ENCODE measurements at regions not wholly inside any gene's neighbourhood (a gene's known extent, or its start where the extent isn't known, plus 50 kb on each side); places are given as distances from the start of the nearest gene placed in this dataset.

DNA sequence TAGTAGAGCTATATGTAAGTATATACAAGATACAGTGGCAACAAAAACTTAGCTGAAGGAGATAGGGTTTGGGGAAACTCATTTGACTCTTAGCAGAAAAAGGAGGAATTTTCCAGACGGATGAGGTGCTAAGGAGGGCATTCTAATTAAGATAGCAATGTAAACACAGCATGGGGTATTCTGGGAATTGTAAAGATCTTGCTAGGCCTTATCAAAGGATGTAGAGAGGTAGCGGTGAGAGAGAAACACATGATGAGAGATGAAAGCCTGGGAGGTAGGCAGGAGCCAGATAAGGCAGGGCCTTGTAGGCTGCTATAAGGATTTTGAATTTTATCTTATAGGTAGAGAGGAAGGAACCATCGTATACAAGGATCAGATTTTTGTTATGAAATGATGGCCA is 106.6 kb upstream of the KCNN2 start:
- DNase-seq (ENCODE audit: extremely low read depth, low read depth) = no peak
- H3K4me3 ChIP-seq (replicated peaks; ENCODE audit: low read depth, low read length) = no peak overlapping the region
- TF ChIP-seq CTCF (IDR thresholded peaks at IDR 0.05; ENCODE audit: low read depth, low read length, missing control alignments) = no peak

DNA sequence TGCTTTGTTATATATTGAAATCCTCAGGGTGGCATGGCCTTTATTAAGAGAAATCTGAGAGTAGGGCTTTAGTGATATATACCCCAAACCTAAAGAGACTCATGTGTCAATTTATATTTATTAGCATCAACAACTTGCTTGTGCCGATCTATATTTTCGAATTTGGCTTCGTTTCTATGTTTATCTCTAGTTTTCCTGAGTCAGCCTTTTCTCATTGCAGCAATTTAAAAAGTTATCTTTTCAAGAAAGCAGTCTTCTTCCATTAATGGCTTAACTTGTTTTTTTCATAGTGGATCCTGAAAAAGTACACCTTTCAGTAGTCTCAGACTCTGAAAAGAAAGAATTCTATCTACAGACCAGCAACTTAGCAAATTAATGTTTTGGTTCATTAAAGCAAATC is 99.9 kb upstream of the KCNN2 start:
- DNase-seq (ENCODE audit: extremely low read depth, low read depth) = no peak
- TF ChIP-seq CTCF (IDR thresholded peaks at IDR 0.05; ENCODE audit: low read depth, low read length, missing control alignments) = no peak
- no peak overlapping the region for H3K4me3 ChIP-seq (replicated peaks; ENCODE audit: low read depth, low read length)

DNA sequence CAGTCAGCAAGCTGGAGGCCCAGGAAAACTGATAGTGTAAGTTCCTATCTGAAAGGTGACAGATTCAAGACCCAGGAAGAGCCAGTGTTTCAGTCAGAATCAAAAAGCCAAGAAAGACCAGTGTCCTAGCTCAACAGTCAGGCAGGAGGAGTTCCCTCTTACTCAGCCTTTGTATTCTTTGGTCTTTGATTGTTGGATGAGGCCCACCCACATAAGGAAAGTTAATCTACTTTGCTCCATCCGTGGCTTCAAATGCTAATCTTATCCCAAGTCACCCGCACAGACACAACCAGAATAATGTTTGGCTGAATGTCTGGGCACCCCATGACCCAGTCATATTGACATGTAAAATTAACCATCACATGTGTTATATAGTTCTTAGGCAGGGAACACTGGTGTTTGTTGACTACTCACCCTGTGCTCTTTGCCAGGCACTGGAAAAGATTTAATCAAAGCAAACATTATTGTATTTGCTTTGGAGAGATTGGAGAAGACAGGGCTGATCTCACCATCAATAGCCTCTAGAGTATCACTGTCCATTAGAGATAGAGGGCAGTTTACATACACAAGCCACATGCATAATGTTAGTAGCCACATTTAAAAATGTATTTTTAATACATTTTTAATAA is 96.3 kb upstream of the KCNN2 start:
- TF ChIP-seq CTCF (IDR thresholded peaks at IDR 0.05; ENCODE audit: low read depth, low read length, missing control alignments) = no peak
- no peak for DNase-seq (ENCODE audit: extremely low read depth, low read depth)
- H3K4me3 ChIP-seq (replicated peaks; ENCODE audit: low read depth, low read length) = no peak overlapping the region

DNA sequence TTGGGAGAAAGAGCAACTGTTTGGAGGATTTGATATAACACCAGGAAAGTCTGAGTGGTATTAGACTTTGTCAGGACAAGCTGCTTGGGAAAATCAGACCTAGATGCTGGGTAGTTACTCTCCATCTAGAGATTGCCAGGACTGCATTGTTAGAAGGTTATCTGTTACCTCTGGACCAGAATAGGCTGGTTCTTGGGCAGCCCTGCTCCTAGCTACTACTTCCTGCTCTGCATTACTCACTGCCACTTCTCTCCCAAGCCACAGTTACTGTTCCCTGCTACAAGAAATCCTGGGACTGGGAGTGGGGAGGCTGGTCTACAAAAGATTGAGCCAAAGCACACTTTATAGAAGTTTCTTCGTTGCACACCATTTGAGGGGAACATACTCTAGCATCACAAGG is 95.5 kb upstream of the KCNN2 start:
- no peak overlapping the region for H3K4me3 ChIP-seq (replicated peaks; ENCODE audit: low read depth, low read length)
- DNase-seq (ENCODE audit: extremely low read depth, low read depth) = no peak
- no peak for TF ChIP-seq CTCF (IDR thresholded peaks at IDR 0.05; ENCODE audit: low read depth, low read length, missing control alignments)

- no peak for TF ChIP-seq CTCF (IDR thresholded peaks at IDR 0.05; ENCODE audit: low read depth, low read length, missing control alignments)
Observed at GRCh38 chr5:114296191-114296590, 65.7 kb upstream of the KCNN2 start.

DNA sequence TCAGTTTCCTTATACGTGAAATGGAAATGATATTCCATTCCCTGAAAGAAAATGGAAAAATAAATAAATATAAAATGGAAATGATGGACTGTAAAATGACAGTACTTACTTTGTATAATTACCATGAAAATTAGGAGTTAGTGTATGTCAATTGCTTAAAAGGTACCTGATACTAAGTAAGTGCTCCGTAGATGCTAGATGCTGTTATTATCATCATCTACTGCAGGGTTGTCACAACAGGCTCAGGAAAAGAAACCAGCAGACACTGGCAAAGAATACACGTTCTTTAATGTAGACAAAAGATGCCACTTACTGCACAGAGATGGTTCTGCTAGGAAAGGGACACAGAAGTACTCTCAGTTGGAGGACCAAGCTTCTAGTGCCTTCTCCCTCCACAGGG is 64.0 kb upstream of the KCNN2 start:
- TF ChIP-seq CTCF (IDR thresholded peaks at IDR 0.05; ENCODE audit: low read depth, low read length, missing control alignments) = no peak
- no peak overlapping the region for H3K4me3 ChIP-seq (replicated peaks; ENCODE audit: low read depth, low read length)
- no peak for DNase-seq (ENCODE audit: extremely low read depth, low read depth)

More at GRCh38 chr5:114296191-114296590, 65.7 kb upstream of the KCNN2 start:
- peak; percentile 21 for DNase-seq (ENCODE audit: extremely low read depth, low read depth)
- no peak overlapping the region for H3K4me3 ChIP-seq (replicated peaks; ENCODE audit: low read depth, low read length)

Measured in HFF-Myc (cell line).